ENCODE measurements at regions not wholly inside any gene's neighbourhood (a gene's known extent, or its start where the extent isn't known, plus 50 kb on each side); places are given as distances from the start of the nearest gene placed in this dataset.

- intact Hi-C loops (cut with micrococcal nuclease; ENCODE audit: unreplicated experiment), result no loop called here
- CTCF ChIA-PET, result no interaction called here
- Mint-ChIP-seq H3K36me3 (ENCODE audit: insufficient read depth, unreplicated experiment) (no peaks in the 10 kb centered on the region), H3K4me1 (ENCODE audit: low read depth, unreplicated experiment) (no peaks in the 10 kb centered on the region), H3K27me3 (ENCODE audit: unreplicated experiment) (no peaks in the 10 kb centered on the region), H3K9me3 (ENCODE audit: low read depth, unreplicated experiment) (no peaks in the 10 kb centered on the region), H3K4me3 (ENCODE audit: low read depth, unreplicated experiment) (no peak overlapping the region), H3K27ac (ENCODE audit: unreplicated experiment) (no peak overlapping the region)
- DNase-seq, result no peak
- TF ChIP-seq CTCF (IDR thresholded peaks at IDR 0.05; ENCODE audit: unreplicated experiment), result no peak
- BruUV-seq (replicated peaks), result no TSS peak
Measured at GRCh38 chr2:207225773-207226172, 60.0 kb upstream of the KLF7 start.

GRCh38 chr2:207226243-207226642 lies 60.5 kb upstream of the KLF7 start:
- CTCF ChIA-PET, result no interaction called here
- no peaks in the 10 kb centered on the region for H3K4me1 Mint-ChIP-seq (ENCODE audit: low read depth, unreplicated experiment)

DNA sequence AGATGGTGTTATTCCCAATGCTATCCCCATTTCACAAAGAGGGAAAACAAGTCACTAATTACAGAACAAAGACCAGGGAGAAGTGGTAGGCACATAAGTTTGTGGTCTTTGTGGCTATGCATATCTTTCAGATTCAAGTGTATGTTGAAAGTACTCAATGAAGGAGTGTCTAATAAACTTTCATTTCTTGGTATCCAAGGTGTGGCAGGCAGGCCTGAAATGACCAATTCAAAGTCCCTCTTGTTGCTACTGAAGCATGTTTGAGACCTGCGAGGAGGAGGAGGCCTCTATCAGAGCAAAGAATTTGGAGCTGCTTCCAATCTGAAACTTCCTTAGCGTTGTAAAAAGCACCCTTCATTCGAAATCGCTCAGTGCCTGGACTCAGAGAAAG lies 60.9 kb upstream of the KLF7 start:
- no peak overlapping the region for H3K4me3 Mint-ChIP-seq (ENCODE audit: low read depth, unreplicated experiment)
- H3K27me3 Mint-ChIP-seq (ENCODE audit: unreplicated experiment), result no peaks in the 10 kb centered on the region
- intact Hi-C loops (cut with micrococcal nuclease; ENCODE audit: unreplicated experiment), result no loop called here
- no peak for TF ChIP-seq CTCF (IDR thresholded peaks at IDR 0.05; ENCODE audit: unreplicated experiment)
- no peaks in the 10 kb centered on the region for H3K36me3 Mint-ChIP-seq (ENCODE audit: insufficient read depth, unreplicated experiment)
- DNase-seq, result no peak
- H3K4me1 Mint-ChIP-seq (ENCODE audit: low read depth, unreplicated experiment), result no peaks in the 10 kb centered on the region
- no peaks in the 10 kb centered on the region for H3K9me3 Mint-ChIP-seq (ENCODE audit: low read depth, unreplicated experiment)
- CTCF ChIA-PET, result no interaction called here
- no TSS peak for BruUV-seq (replicated peaks)
- no peak overlapping the region for H3K27ac Mint-ChIP-seq (ENCODE audit: unreplicated experiment)

More at GRCh38 chr2:207226243-207226642, 60.5 kb upstream of the KLF7 start:
- TF ChIP-seq CTCF (IDR thresholded peaks at IDR 0.05; ENCODE audit: unreplicated experiment), result no peak
- BruUV-seq (replicated peaks), result no TSS peak
- Mint-ChIP-seq H3K27me3 (ENCODE audit: unreplicated experiment) (no peaks in the 10 kb centered on the region), H3K27ac (ENCODE audit: unreplicated experiment) (no peak overlapping the region), H3K36me3 (ENCODE audit: insufficient read depth, unreplicated experiment) (no peaks in the 10 kb centered on the region), H3K4me3 (ENCODE audit: low read depth, unreplicated experiment) (no peak overlapping the region), H3K9me3 (ENCODE audit: low read depth, unreplicated experiment) (no peaks in the 10 kb centered on the region)
- no peak for DNase-seq
- intact Hi-C loops (cut with micrococcal nuclease; ENCODE audit: unreplicated experiment), result no loop called here

- BruUV-seq (replicated peaks), result no TSS peak
- H3K36me3 Mint-ChIP-seq (ENCODE audit: insufficient read depth, unreplicated experiment), result no peaks in the 10 kb centered on the region
- no peaks in the 10 kb centered on the region for H3K27me3 Mint-ChIP-seq (ENCODE audit: unreplicated experiment)
- H3K4me1 Mint-ChIP-seq (ENCODE audit: low read depth, unreplicated experiment), result no peaks in the 10 kb centered on the region
- DNase-seq, result no peak
- CTCF ChIA-PET, result no interaction called here
- H3K9me3 Mint-ChIP-seq (ENCODE audit: low read depth, unreplicated experiment), result no peaks in the 10 kb centered on the region
- H3K27ac Mint-ChIP-seq (ENCODE audit: unreplicated experiment), result no peak overlapping the region
- H3K4me3 Mint-ChIP-seq (ENCODE audit: low read depth, unreplicated experiment), result no peak overlapping the region
- intact Hi-C loops (cut with micrococcal nuclease; ENCODE audit: unreplicated experiment), result no loop called here
- no peak for TF ChIP-seq CTCF (IDR thresholded peaks at IDR 0.05; ENCODE audit: unreplicated experiment)
Measured at GRCh38 chr2:207227062-207227748, 61.5 kb upstream of the KLF7 start.
